HG03571 (cell line): ENCODE measurements at regions not wholly inside any gene's neighbourhood (a gene's known extent, or its start where the extent isn't known, plus 50 kb on each side); places are given as distances from the start of the nearest gene placed in this dataset.
"Not testable (repeated sequence)": the region's sequence is repeated elsewhere in the genome, so short reads cannot be mapped to it uniquely, and the experiment has no call there.

Source experiments
- ATAC-seq: cut with Tn5 transposase; IDR thresholded peaks from one replicate; pipeline ENCODE4 v1.9.1; 2021; ENCODE audit not compliant: unreplicated experiment

- no peak for ATAC-seq
Measured at GRCh38 chr4:31427691-31428090, 707.5 kb downstream of the PCDH7 start.

DNA sequence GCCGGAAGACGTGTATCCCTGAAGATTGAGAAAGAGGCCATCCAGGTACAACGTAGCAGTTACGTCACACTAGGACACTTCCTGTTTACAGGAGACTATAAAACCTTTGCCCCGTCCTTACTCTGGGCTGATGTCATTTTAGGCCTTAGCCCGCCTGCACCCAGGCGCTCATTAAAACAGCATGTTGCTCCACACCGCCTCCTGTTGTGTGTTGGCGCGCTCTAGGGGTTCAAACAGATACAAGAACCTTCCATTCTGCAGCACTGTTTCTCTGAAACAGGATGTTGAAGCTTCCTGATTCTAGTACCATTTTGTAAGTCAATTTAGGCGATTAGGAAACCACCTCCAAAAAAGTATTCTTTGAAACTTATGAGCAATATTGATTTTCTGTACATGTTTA, 722.1 kb downstream of the PCDH7 start:
- ATAC-seq: no peak

- no peak for ATAC-seq
Measured at GRCh38 chr4:31445526-31445925, 725.4 kb downstream of the PCDH7 start.

DNA sequence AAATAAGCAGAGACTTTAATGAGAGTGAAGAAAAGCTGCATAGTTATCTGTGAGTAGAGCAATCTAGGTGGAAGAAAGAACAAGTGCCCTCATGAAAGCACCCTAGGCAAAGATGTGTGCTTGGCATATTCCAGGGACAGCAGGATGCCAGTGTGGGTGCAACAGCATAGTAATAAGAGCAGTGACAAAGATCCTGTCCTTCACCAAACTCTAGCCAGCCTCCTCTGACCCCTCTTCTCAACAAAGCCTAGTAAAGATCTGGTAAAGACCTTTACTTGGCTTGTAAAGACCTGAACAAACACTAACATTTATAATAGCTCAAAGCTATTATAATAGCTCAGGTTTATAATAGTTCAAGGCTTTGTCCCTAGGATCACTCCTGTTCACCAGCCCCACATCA, 735.4 kb downstream of the PCDH7 start:
- ATAC-seq: no peak

- no peak for ATAC-seq
Measured at GRCh38 chr4:31458813-31459212, 738.6 kb downstream of the PCDH7 start.

- ATAC-seq: no peak
Measured at GRCh38 chr4:31461421-31461820, 741.3 kb downstream of the PCDH7 start.

DNA sequence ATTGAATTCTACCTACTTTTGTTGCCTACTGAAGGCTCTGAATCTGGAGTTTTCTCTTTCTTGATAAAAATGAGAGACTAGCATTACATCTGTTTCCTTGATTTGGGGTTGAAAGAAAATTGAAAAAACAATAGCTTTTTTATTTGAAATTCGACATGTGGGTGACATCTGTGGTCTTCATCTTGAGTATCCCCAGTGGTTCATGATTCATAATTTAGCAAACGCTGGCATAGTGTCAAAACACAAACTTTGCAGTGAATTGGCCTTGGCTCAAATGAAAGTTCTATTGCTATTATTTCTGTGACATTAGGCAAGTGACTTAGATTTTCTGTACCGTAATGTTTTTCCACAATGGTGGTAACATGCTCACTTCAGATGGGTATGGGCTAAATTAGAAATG, 747.6 kb downstream of the PCDH7 start:
- no peak for ATAC-seq

- ATAC-seq: no peak
Measured at GRCh38 chr4:31474221-31474620, 754.1 kb downstream of the PCDH7 start.

DNA sequence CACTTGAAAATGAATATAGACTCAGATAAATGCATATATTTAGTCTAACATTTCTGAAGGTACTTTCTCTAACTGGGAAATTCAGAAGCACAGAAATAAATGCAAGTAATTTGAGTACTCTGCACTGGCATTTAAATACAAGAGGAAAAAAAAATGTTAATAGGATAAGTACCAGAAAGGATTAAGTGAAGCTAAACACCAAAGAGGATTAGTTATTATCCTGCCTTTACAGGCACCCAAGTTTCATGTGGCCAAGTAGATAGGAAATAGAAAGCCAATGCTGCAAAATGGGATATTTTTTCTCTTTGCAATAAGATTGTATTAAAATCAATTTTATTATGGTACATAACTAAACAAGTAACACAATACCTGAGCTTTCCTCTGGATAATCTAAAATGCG, 762.5 kb downstream of the PCDH7 start:
- no peak for ATAC-seq

DNA sequence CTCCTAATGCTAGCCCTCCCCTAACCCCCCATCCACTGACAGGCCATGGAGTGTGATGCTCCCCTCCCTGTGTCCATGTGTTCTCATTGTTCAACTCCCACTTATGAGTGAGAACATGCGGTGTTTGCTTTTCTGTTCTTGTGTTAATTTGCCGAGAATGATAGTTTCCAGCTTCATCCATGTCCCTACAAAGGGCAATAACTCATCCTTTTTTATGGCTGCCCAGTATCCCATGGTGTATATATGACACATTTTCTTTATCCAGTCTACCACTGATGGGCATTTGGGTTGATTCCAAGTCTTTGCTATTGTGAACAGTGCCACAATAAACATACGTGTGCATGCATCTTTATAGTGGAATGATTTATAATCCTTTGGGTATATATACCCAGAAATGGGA, 779.0 kb downstream of the PCDH7 start:
- not testable (repeated sequence) for ATAC-seq

DNA sequence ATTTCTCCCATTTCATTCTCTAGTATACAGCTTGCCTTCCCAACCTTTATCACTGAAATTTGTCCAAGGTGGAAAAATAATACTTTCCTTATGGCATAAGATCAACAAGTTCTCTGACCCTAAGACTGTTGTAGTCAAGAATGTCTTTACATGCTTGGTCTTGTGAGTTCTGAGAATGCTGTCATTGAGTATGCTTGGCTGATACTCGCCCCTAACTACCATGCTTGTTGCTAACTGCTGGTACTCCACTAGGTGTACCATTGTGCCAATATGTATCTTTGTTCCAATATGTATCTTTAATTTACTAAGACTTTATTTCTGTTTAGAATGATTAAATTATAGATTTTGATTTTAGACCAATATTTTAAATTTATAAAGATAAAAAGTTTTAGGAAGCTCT, 796.4 kb downstream of the PCDH7 start:
- no peak for ATAC-seq

DNA sequence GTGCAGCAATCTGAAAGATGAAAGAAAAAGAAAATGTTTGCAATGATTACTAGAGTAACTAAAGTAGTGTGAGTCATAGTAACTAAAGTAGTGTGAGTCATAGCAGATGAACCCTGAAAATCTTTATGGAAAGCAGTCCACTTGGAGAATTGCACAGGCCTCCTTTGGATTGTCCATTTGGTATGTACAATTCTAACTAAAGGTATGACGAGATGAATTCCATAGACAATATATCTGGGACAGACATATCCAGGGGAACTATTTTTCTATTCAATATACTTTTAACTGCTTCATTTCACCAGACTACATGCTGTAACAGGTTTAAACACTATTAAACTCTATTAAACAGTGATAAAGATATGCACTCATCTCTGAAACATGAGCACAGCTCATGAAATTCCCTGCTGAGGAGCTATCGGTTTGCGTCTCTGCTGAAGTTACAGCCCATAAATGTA, 798.7 kb downstream of the PCDH7 start:
- ATAC-seq: no peak

- ATAC-seq: no peak
Measured at GRCh38 chr4:31530555-31530954, 810.4 kb downstream of the PCDH7 start.

- no peak for ATAC-seq
Measured at GRCh38 chr4:31538877-31539276, 818.7 kb downstream of the PCDH7 start.

- ATAC-seq: no peak
Measured at GRCh38 chr4:31539284-31540069, 819.3 kb downstream of the PCDH7 start.

- no peak for ATAC-seq
Measured at GRCh38 chr4:31545330-31545729, 825.2 kb downstream of the PCDH7 start.

- no peak for ATAC-seq
Measured at GRCh38 chr4:31545755-31546154, 825.6 kb downstream of the PCDH7 start.

DNA sequence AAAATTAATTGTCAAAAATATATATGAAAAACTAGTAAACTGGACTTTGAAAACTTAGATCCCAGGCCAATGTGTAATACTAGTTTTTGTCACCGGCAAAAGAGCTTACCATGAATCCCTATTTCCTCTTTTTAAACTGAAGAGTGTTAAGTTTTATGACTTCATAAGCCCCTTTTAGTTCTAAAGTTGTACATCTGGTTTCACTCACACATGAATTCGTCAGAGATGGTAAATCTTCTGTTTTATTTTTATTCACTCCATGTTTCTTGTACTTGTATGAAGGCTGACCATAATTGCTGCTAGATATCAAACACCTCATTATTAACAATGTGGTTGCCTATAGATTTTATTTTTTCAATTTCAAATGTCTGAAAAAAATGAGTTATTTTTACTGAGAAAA, 827.9 kb downstream of the PCDH7 start:
- no peak for ATAC-seq

GRCh38 chr4:31548823-31549222, 828.7 kb downstream of the PCDH7 start:
- ATAC-seq: no peak

GRCh38 chr4:31549256-31549655, 829.1 kb downstream of the PCDH7 start:
- no peak for ATAC-seq

DNA sequence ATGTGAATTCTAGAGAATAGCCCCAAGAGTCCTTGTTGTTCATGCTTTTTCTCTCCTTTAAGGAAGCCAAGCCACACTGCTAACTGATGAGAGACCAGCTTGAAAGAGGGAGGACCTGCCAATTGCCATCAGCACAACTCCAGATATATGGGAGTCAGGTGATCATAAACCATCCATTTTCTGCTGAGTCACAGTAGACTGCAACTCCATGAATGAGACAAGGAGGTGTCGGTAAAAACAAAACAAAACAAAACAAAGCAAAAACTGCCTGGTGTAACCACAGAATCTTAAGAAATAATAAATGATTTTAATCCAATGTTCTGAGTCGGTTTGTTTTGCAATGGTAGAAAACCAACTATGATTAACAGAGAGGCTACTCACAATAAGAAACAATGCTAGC, 837.3 kb downstream of the PCDH7 start:
- no peak for ATAC-seq

DNA sequence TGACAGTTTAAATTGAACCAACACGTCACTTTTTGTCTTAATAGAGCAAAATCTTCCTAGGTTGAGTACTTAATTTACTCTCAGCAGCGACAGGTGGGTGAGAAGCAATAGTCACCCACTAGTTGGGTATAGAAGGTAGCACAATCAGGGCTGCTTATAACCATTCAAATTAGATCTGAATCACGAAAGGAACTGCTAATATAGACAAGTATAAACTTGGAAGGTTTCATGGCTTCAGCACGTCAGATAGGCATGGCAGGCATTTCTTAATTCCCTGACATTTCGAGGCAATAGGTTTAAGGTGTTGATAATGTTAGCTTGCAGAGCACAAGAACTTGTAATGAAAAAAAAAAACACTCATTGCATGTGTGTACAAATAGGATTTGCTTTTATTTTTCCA, 853.4 kb downstream of the PCDH7 start:
- ATAC-seq: no peak

DNA sequence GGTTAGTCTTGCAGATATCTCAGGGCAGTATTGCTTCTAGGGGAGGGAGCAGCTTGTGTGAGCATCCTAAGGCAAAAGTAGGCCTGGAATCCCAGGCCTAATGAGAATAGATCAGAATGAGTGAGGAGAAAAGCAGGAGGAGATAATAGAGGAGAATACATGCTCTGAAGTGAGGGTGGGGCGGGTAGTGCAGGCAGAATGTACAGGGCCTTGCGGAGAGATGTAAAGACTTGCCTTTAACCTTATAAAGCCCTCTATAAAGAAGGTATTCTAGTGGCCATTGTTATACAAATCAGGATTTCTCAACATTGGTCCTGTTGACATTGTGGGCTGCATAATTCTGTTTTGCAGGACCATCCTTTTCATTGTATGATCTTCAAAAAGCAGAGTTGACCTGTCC, 855.3 kb downstream of the PCDH7 start:
- no peak for ATAC-seq
